HepG2 (cell line): ENCODE measurements at regions not wholly inside any gene's neighbourhood (a gene's known extent, or its start where the extent isn't known, plus 50 kb on each side); places are given as distances from the start of the nearest gene placed in this dataset.

Source experiments
- BRCA1 ChIP-seq: sonication (generic); formaldehyde crosslinking; IDR thresholded peaks from 2 replicates; pipeline ENCODE4 v1.4.0; 2020; ENCODE audit warnings: missing genetic modification reagents
- CENPX ChIP-seq: sonication (generic); formaldehyde crosslinking; IDR thresholded peaks from 2 replicates; pipeline ENCODE4 v1.9.0; 2021; ENCODE audit warnings: mild to moderate bottlenecking, missing genetic modification reagents, moderate library complexity
- CHCHD3 ChIP-seq: sonication (generic); formaldehyde crosslinking; IDR thresholded peaks from 2 replicates; pipeline ENCODE4 v1.8.0; 2022; ENCODE audit warnings: mild to moderate bottlenecking, missing genetic modification reagents, moderate library complexity
- MAZ ChIP-seq, 2 experiments: sonication (generic) in 1 of 2; formaldehyde crosslinking in 1 of 2; IDR thresholded peaks; 2 replicates each; pipeline versions ENCODE4 v1.5.0 to v1.6.1; 2012 to 2020; ENCODE audit warnings: low read depth in 2 of 2, mild to moderate bottlenecking in 2 of 2, borderline replicate concordance in 1 of 2, improper control_type of control experiment in 1 of 2, low read length in 1 of 2, missing genetic modification reagents in 1 of 2, moderate library complexity in 1 of 2
- NFE2L2 ChIP-seq: fragments of 150-350 bp; IDR thresholded peaks from 2 replicates; pipeline ENCODE4 v1.6.1; 2014; ENCODE audit warnings: low read length
- TCF7 ChIP-seq: sonication (generic); IDR thresholded peaks from 2 replicates; pipeline ENCODE4 v1.6.1; 2016; ENCODE audit warnings: antibody characterized with exemption, low read depth
- ZFAT ChIP-seq: sonication (generic); formaldehyde crosslinking; conservative IDR thresholded peaks from 2 replicates; pipeline ENCODE4 v1.8.1; 2023; ENCODE audit warnings: missing genetic modification reagents, inconsistent platforms
- ZNF607 ChIP-seq: sonication (generic); formaldehyde crosslinking; IDR thresholded peaks from 2 replicates; pipeline ENCODE4 v1.5.1; 2020; ENCODE audit warnings: missing genetic modification reagents, mild to moderate bottlenecking, borderline replicate concordance
- TF ChIP-seq, protein P1 (sequence below), 2 experiments: sonication (generic) in 1 of 2; formaldehyde crosslinking in 1 of 2; IDR thresholded peaks; 2 replicates each; pipeline versions ENCODE4 v1.6.1 to v1.9.0; 2014 to 2022; ENCODE audit warnings: antibody characterized with exemption in 1 of 2, borderline replicate concordance in 1 of 2, inconsistent platforms in 1 of 2, low read depth in 1 of 2, missing genetic modification reagents in 1 of 2

DNA sequence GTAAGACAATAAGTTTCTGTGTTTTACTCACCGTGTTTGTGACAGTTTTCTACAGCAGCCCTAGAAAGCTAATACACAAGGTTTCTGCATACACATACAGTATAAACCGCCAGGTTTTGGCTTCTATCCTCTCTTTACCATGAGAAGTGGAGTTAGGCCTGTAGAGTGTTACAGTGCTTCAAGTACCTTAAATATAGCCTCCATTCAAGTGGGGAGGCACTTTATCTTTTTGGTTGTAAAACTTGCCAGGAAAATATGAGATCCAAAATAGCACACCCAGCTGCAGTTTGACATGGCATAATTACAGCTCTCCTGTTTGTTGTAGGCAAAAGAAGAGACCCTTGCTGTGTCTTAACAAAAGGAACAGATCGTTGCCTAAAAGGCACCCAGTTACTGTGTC, 90.3 kb upstream of the PTPN3 start (continued):
- TF ChIP-seq, protein P1, sequence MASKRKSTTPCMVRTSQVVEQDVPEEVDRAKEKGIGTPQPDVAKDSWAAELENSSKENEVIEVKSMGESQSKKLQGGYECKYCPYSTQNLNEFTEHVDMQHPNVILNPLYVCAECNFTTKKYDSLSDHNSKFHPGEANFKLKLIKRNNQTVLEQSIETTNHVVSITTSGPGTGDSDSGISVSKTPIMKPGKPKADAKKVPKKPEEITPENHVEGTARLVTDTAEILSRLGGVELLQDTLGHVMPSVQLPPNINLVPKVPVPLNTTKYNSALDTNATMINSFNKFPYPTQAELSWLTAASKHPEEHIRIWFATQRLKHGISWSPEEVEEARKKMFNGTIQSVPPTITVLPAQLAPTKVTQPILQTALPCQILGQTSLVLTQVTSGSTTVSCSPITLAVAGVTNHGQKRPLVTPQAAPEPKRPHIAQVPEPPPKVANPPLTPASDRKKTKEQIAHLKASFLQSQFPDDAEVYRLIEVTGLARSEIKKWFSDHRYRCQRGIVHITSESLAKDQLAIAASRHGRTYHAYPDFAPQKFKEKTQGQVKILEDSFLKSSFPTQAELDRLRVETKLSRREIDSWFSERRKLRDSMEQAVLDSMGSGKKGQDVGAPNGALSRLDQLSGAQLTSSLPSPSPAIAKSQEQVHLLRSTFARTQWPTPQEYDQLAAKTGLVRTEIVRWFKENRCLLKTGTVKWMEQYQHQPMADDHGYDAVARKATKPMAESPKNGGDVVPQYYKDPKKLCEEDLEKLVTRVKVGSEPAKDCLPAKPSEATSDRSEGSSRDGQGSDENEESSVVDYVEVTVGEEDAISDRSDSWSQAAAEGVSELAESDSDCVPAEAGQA (IDR thresholded peaks at IDR 0.05; ENCODE audit: low read depth) = no peak
- TF ChIP-seq, protein P1 (CRISPR knock-in tag; IDR thresholded peaks at IDR 0.05; ENCODE audit: borderline replicate concordance) = no peak
- TF ChIP-seq ZNF607 (CRISPR knock-in tag) (no peak), MAZ (IDR thresholded peaks at IDR 0.05; ENCODE audit: borderline replicate concordance, low read depth, low read length) (no peak), MAZ (CRISPR knock-in tag; IDR thresholded peaks at IDR 0.05; ENCODE audit: low read depth) (no peak), BRCA1 (no peak), NFE2L2 (no peak), TCF7 (no peak), CHCHD3 (CRISPR knock-in tag) (no peak), CENPX (no peak), ZFAT (CRISPR knock-in tag) (no peak)
